ENCODE measurements at regions not wholly inside any gene's neighbourhood (a gene's known extent, or its start where the extent isn't known, plus 50 kb on each side); places are given as distances from the start of the nearest gene placed in this dataset.

- Histone ChIP-seq H3K9me3 (ENCODE audit: insufficient read depth, low read length) (no peaks in the 10 kb centered on the region), H3K4me2 (ENCODE audit: low read length) (no peak overlapping the region), H2AFZ (ENCODE audit: low read depth, low read length) (no peak overlapping the region), H3K4me1 (ENCODE audit: low read length) (peaks cover 11% of the 10 kb centered on the region), H3K4me3 (ENCODE audit: low read length) (no peak overlapping the region), H4K20me1 (ENCODE audit: insufficient read depth, low read length) (no peaks in the 10 kb centered on the region), H3K79me2 (ENCODE audit: low read length) (no peaks in the 10 kb centered on the region), H3K9ac (ENCODE audit: low read length) (no peak overlapping the region), H3K27me3 (ENCODE audit: low read depth, low read length) (peaks cover 75% of the 10 kb centered on the region), H3K27ac (ENCODE audit: low read length) (no peak overlapping the region), H3K36me3 (replicated peaks; ENCODE audit: low read depth, low read length) (no peaks in the 10 kb centered on the region)
- TF ChIP-seq CTCF (IDR thresholded peaks at IDR 0.05; ENCODE audit: low read depth, low read length) = no peak
- TF ChIP-seq EZH2phosphoT487 (IDR thresholded peaks at IDR 0.05; ENCODE audit: low read depth) = no peak
These were observed 58.3 kb upstream of the LYST start for GRCh38 chr1:235925016-235925415.

- Histone ChIP-seq H3K27me3 (ENCODE audit: low read depth, low read length) (peaks cover 78% of the 10 kb centered on the region), H3K4me3 (ENCODE audit: low read length) (no peak overlapping the region), H3K79me2 (ENCODE audit: low read length) (no peaks in the 10 kb centered on the region), H3K4me1 (ENCODE audit: low read length) (no peaks in the 10 kb centered on the region), H3K9me3 (ENCODE audit: insufficient read depth, low read length) (no peaks in the 10 kb centered on the region), H3K4me2 (ENCODE audit: low read length) (no peak overlapping the region), H3K9ac (ENCODE audit: low read length) (no peak overlapping the region), H4K20me1 (ENCODE audit: insufficient read depth, low read length) (no peaks in the 10 kb centered on the region), H3K27ac (ENCODE audit: low read length) (no peak overlapping the region), H2AFZ (ENCODE audit: low read depth, low read length) (no peak overlapping the region), H3K36me3 (replicated peaks; ENCODE audit: low read depth, low read length) (no peaks in the 10 kb centered on the region)
- TF ChIP-seq CTCF (IDR thresholded peaks at IDR 0.05; ENCODE audit: low read depth, low read length) = no peak
- TF ChIP-seq EZH2phosphoT487 (IDR thresholded peaks at IDR 0.05; ENCODE audit: low read depth) = no peak
These were observed 56.8 kb upstream of the LYST start for GRCh38 chr1:235923466-235924021.

GRCh38 chr1:235920596-235921375, 54.1 kb upstream of the LYST start:
- Histone ChIP-seq H3K79me2 (ENCODE audit: low read length) (no peaks in the 10 kb centered on the region), H3K9ac (ENCODE audit: low read length) (no peak overlapping the region), H3K27me3 (ENCODE audit: low read depth, low read length) (peaks cover 64% of the 10 kb centered on the region), H4K20me1 (ENCODE audit: insufficient read depth, low read length) (no peaks in the 10 kb centered on the region), H3K36me3 (replicated peaks; ENCODE audit: low read depth, low read length) (no peaks in the 10 kb centered on the region), H2AFZ (ENCODE audit: low read depth, low read length) (no peak overlapping the region), H3K4me3 (ENCODE audit: low read length) (no peak overlapping the region), H3K9me3 (ENCODE audit: insufficient read depth, low read length) (no peaks in the 10 kb centered on the region), H3K4me1 (ENCODE audit: low read length) (peaks cover 4% of the 10 kb centered on the region; the same call in 1 of the 2 replicates), H3K4me2 (ENCODE audit: low read length) (no peak overlapping the region), H3K27ac (ENCODE audit: low read length) (no peak overlapping the region)
- TF ChIP-seq EZH2phosphoT487 (IDR thresholded peaks at IDR 0.05; ENCODE audit: low read depth) (no peak), CTCF (IDR thresholded peaks at IDR 0.05; ENCODE audit: low read depth, low read length) (no peak)

GRCh38 chr1:235919833-235920441, 53.2 kb upstream of the LYST start:
- H4K20me1 ChIP-seq (ENCODE audit: insufficient read depth, low read length) = no peaks in the 10 kb centered on the region
- no peaks in the 10 kb centered on the region for H3K9me3 ChIP-seq (ENCODE audit: insufficient read depth, low read length)
- peaks cover 4% of the 10 kb centered on the region; the same call in 1 of the 2 replicates for H3K4me1 ChIP-seq (ENCODE audit: low read length)
- TF ChIP-seq EZH2phosphoT487 (IDR thresholded peaks at IDR 0.05; ENCODE audit: low read depth) (no peak), CTCF (IDR thresholded peaks at IDR 0.05; ENCODE audit: low read depth, low read length) (no peak)
- no peak overlapping the region for H3K4me3 ChIP-seq (ENCODE audit: low read length)
- H3K79me2 ChIP-seq (ENCODE audit: low read length) = no peaks in the 10 kb centered on the region
- H3K27ac ChIP-seq (ENCODE audit: low read length) = no peak overlapping the region
- no peak overlapping the region for H3K9ac ChIP-seq (ENCODE audit: low read length)
- H3K4me2 ChIP-seq (ENCODE audit: low read length) = no peak overlapping the region
- no peaks in the 10 kb centered on the region for H3K36me3 ChIP-seq (replicated peaks; ENCODE audit: low read depth, low read length)
- H2AFZ ChIP-seq (ENCODE audit: low read depth, low read length) = no peak overlapping the region
- peaks cover 57% of the 10 kb centered on the region for H3K27me3 ChIP-seq (ENCODE audit: low read depth, low read length)
